ENCODE measurements at regions not wholly inside any gene's neighbourhood (a gene's known extent, or its start where the extent isn't known, plus 50 kb on each side); places are given as distances from the start of the nearest gene placed in this dataset.

GRCh38 chr2:234344012-234344411, 152.9 kb downstream of the ARL4C start:
- TF ChIP-seq CTCF (IDR thresholded peaks at IDR 0.05) = no peak
- no peak for TF ChIP-seq POLR2A (IDR thresholded peaks at IDR 0.05; ENCODE audit: low read depth)

Measured in esophagus muscularis mucosa (tissue), 3 donors.